Loucy (cell line): ENCODE measurements at regions not wholly inside any gene's neighbourhood (a gene's known extent, or its start where the extent isn't known, plus 50 kb on each side); places are given as distances from the start of the nearest gene placed in this dataset.

Experiments used
- H2AFZ ChIP-seq: fragments of 200-600 bp; sonication (generic); 2 replicates; pipeline ENCODE4 v1.6.0; 2016; ENCODE audit warnings: antibody characterized with exemption, mild to moderate bottlenecking, low read length, moderate library complexity
- H3F3A ChIP-seq: fragments of 200-600 bp; 2 replicates; pipeline ENCODE4 v1.6.0; 2016; ENCODE audit warnings: antibody characterized with exemption, low read depth, mild to moderate bottlenecking
- H3K27me3 ChIP-seq: fragments of 200-600 bp; sonication (generic); 2 replicates; pipeline ENCODE4 v1.6.1; 2014; ENCODE audit warnings: low read length, mild to moderate bottlenecking; ENCODE audit not compliant: insufficient read depth, poor library complexity, severe bottlenecking
- H3K36me3 ChIP-seq: fragments of 200-600 bp; sonication (generic); 2 replicates; pipeline ENCODE4 v1.6.1; 2016; ENCODE audit warnings: low read length; ENCODE audit not compliant: insufficient read depth
- H3K4me1 ChIP-seq: fragments of 200-600 bp; sonication (generic); 2 replicates; pipeline ENCODE4 v1.5.1; 2014; ENCODE audit warnings: low read length, mild to moderate bottlenecking; ENCODE audit not compliant: insufficient read depth, poor library complexity, severe bottlenecking
- H3K4me2 ChIP-seq: fragments of 200-600 bp; sonication (generic); 2 replicates; pipeline ENCODE4 v1.6.0; 2014; ENCODE audit warnings: antibody characterized with exemption, low read length, low read depth, mild to moderate bottlenecking; ENCODE audit not compliant: poor library complexity, severe bottlenecking
- H3K4me3 ChIP-seq: fragments of 200-600 bp; sonication (generic); 2 replicates; pipeline ENCODE4 v1.5.1; 2014; ENCODE audit warnings: low read length, mild to moderate bottlenecking, mixed read lengths; ENCODE audit not compliant: poor library complexity, severe bottlenecking
- H3K79me2 ChIP-seq: fragments of 200-600 bp; sonication (generic); 2 replicates; pipeline ENCODE4 v1.6.1; 2014; ENCODE audit warnings: low read length; ENCODE audit not compliant: insufficient read depth
- H3K9ac ChIP-seq: fragments of 200-600 bp; sonication (generic); 2 replicates; pipeline ENCODE4 v1.6.0; 2014; ENCODE audit warnings: mild to moderate bottlenecking, low read depth, low read length, moderate library complexity; ENCODE audit not compliant: poor library complexity, severe bottlenecking
- H3K9me2 ChIP-seq: fragments of 200-600 bp; sonication (generic); replicated peaks from 2 replicates; pipeline ENCODE4 v1.6.1; 2016; ENCODE audit warnings: low read depth, low read length, mixed read lengths
- H3K9me3 ChIP-seq: fragments of 200-600 bp; sonication (generic); 2 replicates; pipeline ENCODE4 v1.6.1; 2014; ENCODE audit warnings: mild to moderate bottlenecking, antibody characterized with exemption, low read length, low read depth; ENCODE audit not compliant: insufficient read depth
- H4K20me1 ChIP-seq: fragments of 200-600 bp; sonication (generic); 2 replicates; pipeline ENCODE4 v1.6.0; 2014; ENCODE audit warnings: antibody characterized with exemption, low read length, mild to moderate bottlenecking; ENCODE audit not compliant: insufficient read depth, poor library complexity, severe bottlenecking
- EZH2phosphoT487 ChIP-seq: fragments of 200-600 bp; IDR thresholded peaks from 2 replicates; pipeline ENCODE4 v1.6.1; 2018; ENCODE audit warnings: antibody characterized with exemption, mild to moderate bottlenecking, moderate library complexity, borderline replicate concordance
- TF ChIP-seq, protein P1 (sequence below): fragments of 200-600 bp; sonication (generic); conservative IDR thresholded peaks from 2 replicates; pipeline ENCODE4 v1.5.1; 2014; ENCODE audit warnings: mild to moderate bottlenecking, antibody characterized with exemption, low read length

DNA sequence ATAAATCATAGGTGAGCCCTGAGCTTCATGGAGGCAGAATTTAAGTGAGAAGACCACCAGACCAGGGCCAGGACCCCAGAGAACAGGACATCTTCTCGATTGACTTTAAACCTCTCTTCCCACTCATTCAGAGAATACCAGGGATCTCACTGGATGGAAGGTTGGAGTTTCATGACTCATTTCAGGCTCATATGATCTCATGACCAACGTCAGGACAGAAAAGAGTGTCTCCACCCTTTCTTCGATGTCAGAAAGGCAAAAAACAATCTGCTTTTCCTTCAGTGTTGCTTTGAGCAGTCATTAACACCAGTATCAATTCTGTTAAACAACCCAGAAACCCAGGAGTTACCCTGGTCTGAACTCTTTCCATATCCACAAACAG, 361.0 kb downstream of the KLF12 start:
- Histone ChIP-seq H3K4me1 (no peaks in the 10 kb centered on the region), H3K9ac (no peak overlapping the region), H3K9me2 (no peaks in the 10 kb centered on the region), H3K36me3 (no peaks in the 10 kb centered on the region; the same call in 1 of the 2 replicates), H2AFZ (no peak overlapping the region), H3K9me3 (no peaks in the 10 kb centered on the region), H3K4me2 (no peak overlapping the region), H3K4me3 (no peak overlapping the region), H3K79me2 (no peaks in the 10 kb centered on the region), H4K20me1 (no peaks in the 10 kb centered on the region), H3K27me3 (no peaks in the 10 kb centered on the region), H3F3A (no peaks in the 10 kb centered on the region)
- TF ChIP-seq, protein P1, sequence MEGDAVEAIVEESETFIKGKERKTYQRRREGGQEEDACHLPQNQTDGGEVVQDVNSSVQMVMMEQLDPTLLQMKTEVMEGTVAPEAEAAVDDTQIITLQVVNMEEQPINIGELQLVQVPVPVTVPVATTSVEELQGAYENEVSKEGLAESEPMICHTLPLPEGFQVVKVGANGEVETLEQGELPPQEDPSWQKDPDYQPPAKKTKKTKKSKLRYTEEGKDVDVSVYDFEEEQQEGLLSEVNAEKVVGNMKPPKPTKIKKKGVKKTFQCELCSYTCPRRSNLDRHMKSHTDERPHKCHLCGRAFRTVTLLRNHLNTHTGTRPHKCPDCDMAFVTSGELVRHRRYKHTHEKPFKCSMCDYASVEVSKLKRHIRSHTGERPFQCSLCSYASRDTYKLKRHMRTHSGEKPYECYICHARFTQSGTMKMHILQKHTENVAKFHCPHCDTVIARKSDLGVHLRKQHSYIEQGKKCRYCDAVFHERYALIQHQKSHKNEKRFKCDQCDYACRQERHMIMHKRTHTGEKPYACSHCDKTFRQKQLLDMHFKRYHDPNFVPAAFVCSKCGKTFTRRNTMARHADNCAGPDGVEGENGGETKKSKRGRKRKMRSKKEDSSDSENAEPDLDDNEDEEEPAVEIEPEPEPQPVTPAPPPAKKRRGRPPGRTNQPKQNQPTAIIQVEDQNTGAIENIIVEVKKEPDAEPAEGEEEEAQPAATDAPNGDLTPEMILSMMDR, result no peak
- TF ChIP-seq EZH2phosphoT487, result no peak

DNA sequence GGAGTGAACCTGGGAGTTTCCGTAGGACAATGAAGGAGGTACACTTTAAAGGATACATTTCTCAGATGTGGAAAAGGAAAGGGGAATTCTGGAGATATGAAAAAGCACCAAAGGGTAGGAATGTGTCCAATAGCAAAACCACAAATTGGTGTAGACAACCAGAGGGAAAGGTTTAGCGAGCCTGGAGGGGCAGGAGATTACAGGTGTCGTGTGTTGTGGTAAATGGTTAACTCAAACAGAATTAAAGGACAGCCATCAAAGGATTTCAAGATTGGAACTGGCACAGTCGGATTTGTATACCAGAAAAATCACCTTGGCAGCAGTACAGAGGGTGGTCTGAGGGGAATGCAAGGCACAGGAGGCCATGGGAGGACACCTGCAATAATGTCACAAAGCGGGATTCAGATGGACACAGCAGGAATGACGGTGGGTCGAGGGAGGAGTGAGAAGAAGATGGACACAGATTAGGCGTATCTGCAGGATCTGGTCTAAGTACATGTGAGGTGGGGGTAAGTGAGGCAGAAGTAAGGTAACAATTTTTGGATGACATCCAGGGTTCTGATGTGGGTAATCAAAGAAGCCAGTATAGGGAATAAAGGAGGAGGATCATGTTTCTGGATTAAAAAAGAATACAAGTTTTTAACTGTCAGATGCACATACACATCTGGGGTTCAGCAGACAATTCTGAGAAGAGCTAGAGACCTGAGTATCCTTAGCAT, 361.6 kb downstream of the KLF12 start:
- H3K9ac ChIP-seq, result no peak overlapping the region
- no peaks in the 10 kb centered on the region for H3K27me3 ChIP-seq
- H3K4me2 ChIP-seq, result no peak overlapping the region
- TF ChIP-seq EZH2phosphoT487, result no peak
- H4K20me1 ChIP-seq, result no peaks in the 10 kb centered on the region
- H2AFZ ChIP-seq, result no peak overlapping the region
- H3K4me1 ChIP-seq, result no peaks in the 10 kb centered on the region
- H3F3A ChIP-seq, result no peaks in the 10 kb centered on the region
- no peak overlapping the region for H3K4me3 ChIP-seq
- no peaks in the 10 kb centered on the region for H3K79me2 ChIP-seq
- H3K9me3 ChIP-seq, result no peaks in the 10 kb centered on the region
- no peaks in the 10 kb centered on the region for H3K9me2 ChIP-seq
- no peaks in the 10 kb centered on the region; the same call in 1 of the 2 replicates for H3K36me3 ChIP-seq

DNA sequence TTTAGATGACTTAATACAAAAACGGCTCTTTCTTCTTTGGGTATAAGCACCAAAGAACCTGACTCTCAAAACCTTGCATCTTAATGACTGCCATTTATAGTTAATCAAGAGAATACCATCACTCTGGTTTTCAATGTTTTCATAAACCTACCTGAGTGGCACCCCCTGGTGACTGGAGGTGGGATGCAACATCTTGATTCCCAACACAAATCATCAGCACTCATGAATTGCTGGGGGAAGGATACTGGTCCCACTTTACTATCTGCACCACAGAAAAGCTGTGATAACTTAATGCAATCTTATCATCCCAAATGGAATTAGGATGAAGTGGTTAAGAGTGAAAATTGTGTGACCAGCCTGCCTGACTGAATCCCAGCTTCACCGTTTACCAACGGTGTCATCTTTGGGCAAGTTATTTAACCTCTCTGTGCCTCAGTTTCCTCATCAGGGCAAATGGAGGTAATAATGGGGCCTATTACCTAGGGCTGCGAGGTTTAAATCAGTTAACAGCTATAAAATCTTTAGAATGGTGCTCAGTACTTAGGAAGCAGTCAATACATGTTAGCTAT, 366.4 kb downstream of the KLF12 start:
- H3K4me3 ChIP-seq, result no peak overlapping the region
- no peaks in the 10 kb centered on the region for H4K20me1 ChIP-seq
- no peak overlapping the region for H3K4me2 ChIP-seq
- no peaks in the 10 kb centered on the region for H3F3A ChIP-seq
- H3K9ac ChIP-seq, result no peak overlapping the region
- H3K36me3 ChIP-seq, result no peaks in the 10 kb centered on the region; the same call in 1 of the 2 replicates
- no peaks in the 10 kb centered on the region for H3K9me2 ChIP-seq
- no peaks in the 10 kb centered on the region for H3K79me2 ChIP-seq
- no peak overlapping the region for H2AFZ ChIP-seq
- peaks cover 11% of the 10 kb centered on the region for H3K4me1 ChIP-seq
- TF ChIP-seq, protein P1, result peak; percentile 69
- no peak for TF ChIP-seq EZH2phosphoT487
- no peaks in the 10 kb centered on the region for H3K9me3 ChIP-seq
- H3K27me3 ChIP-seq, result no peaks in the 10 kb centered on the region
